A673 (cell line): ENCODE measurements at regions not wholly inside any gene's neighbourhood (a gene's known extent, or its start where the extent isn't known, plus 50 kb on each side); places are given as distances from the start of the nearest gene placed in this dataset.

ENCODE experiments used
- CTCF ChIP-seq: fragments of 300-800, 200-600 bp; sonication (generic); conservative IDR thresholded peaks from 2 replicates; pipeline ENCODE4 v1.5.1; 2017; ENCODE audit warnings: low read depth, mild to moderate bottlenecking, antibody characterized with exemption, low read length, moderate library complexity, mixed read lengths
- EZH2 ChIP-seq: fragments of 200-600 bp; sonication (generic); IDR thresholded peaks from 2 replicates; pipeline ENCODE4 v1.6.1; 2017; ENCODE audit warnings: borderline replicate concordance, low read depth, mild to moderate bottlenecking, mixed read lengths, antibody characterized with exemption, low read length; ENCODE audit not compliant: poor library complexity, severe bottlenecking

- TF ChIP-seq CTCF (no peak), EZH2 (no peak)
Observed at GRCh38 chr2:123144082-123144481, 881.0 kb upstream of the CNTNAP5 start.
